PFSK-1 (cell line): ENCODE measurements at regions not wholly inside any gene's neighbourhood (a gene's known extent, or its start where the extent isn't known, plus 50 kb on each side); places are given as distances from the start of the nearest gene placed in this dataset.

Experiments
- POLR2AphosphoS5 ChIP-seq: IDR thresholded peaks from 2 replicates; pipeline ENCODE4 v1.6.1; 2012; ENCODE audit warnings: low read depth, mild to moderate bottlenecking, control low read depth, low read length, moderate library complexity
- REST ChIP-seq, 2 experiments: IDR thresholded peaks; 2 replicates each; pipeline versions ENCODE4 v1.6.1 to v1.8.0; 2011 to 2012; ENCODE audit warnings: low read depth in 2 of 2, low read length in 2 of 2, control low read depth in 1 of 2, inconsistent platforms in 1 of 2, mild to moderate bottlenecking in 1 of 2, moderate library complexity in 1 of 2; ENCODE audit not compliant: insufficient read depth in 1 of 2
- SIN3A ChIP-seq: IDR thresholded peaks from 2 replicates; pipeline ENCODE4 v1.6.1; 2012; ENCODE audit warnings: mild to moderate bottlenecking, low read length, moderate library complexity, borderline replicate concordance; ENCODE audit not compliant: insufficient read depth
- TAF1 ChIP-seq: IDR thresholded peaks from 2 replicates; pipeline ENCODE4 v1.6.1; 2012; ENCODE audit warnings: low read length, control low read depth, borderline replicate concordance; ENCODE audit not compliant: insufficient read depth

DNA sequence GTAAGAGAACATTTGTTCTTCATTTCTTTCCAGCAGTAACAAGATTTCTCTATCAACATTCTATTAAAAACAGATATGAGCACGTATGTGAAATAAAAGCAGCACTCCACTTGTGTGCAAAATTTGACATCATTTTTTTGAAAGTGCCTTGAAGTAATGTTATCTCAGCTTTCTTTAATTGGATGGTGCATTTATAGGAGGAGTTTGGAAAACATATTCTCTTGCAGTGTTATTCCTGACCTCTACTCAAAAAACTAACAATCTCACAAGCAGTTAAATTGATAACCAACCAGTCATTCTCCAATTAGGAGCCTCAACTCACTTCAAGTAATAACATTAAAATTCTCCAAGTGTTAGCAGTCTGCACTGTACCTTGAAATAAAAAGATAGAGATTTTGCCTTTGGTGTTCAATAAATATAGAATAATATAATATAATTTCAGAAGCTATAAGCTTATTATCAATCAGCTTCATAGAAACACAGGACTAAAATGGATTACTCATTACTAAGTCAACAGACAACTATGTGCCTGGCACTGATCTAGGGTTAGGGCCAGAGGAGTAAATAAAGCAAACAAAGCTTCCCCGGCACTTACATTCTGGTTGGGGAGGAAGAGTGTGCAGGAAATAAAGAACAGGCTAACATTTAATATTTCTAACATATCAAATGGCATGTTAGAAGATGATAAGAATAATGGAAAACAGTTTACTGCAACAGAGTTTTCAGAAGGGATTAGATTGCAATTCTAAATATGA is 149.0 kb upstream of the SGK1 start:
- TF ChIP-seq POLR2AphosphoS5, result no peak
- TF ChIP-seq TAF1, result no peak
- no peak for TF ChIP-seq SIN3A
- TF ChIP-seq REST (IDR thresholded peaks at IDR 0.05; ENCODE audit: insufficient read depth in 1 of 2, low read depth in 2 of 2, low read length in 2 of 2), result no peak
